SU-DHL-6 (cell line): ENCODE measurements at regions not wholly inside any gene's neighbourhood (a gene's known extent, or its start where the extent isn't known, plus 50 kb on each side); places are given as distances from the start of the nearest gene placed in this dataset.

ENCODE experiments used
- H2AFZ ChIP-seq: fragments of 200-600 bp; sonication (generic); 2 replicates; pipeline ENCODE4 v1.6.1; 2014; ENCODE audit warnings: low read depth, mild to moderate bottlenecking, moderate library complexity, mixed read lengths, antibody characterized with exemption, low read length; ENCODE audit not compliant: severe bottlenecking
- H3F3A ChIP-seq: fragments of 200-600 bp; shearing (Covaris generic); 2 replicates; pipeline ENCODE4 v1.6.0; 2016; ENCODE audit warnings: antibody characterized with exemption, mild to moderate bottlenecking; ENCODE audit not compliant: insufficient read depth
- H3K27ac ChIP-seq: fragments of 200-600 bp; sonication (generic); 2 replicates; pipeline ENCODE4 v1.5.1; 2016; ENCODE audit warnings: low read depth, mild to moderate bottlenecking, low read length, moderate library complexity, mixed read lengths
- H3K27me3 ChIP-seq: fragments of 200-600 bp; sonication (generic), shearing (Covaris generic); 2 replicates; pipeline ENCODE4 v1.6.0; 2014; ENCODE audit warnings: mild to moderate bottlenecking, low read length
- H3K36me3 ChIP-seq: fragments of 200-600 bp; sonication (generic); 2 replicates; pipeline ENCODE4 v1.6.1; 2014; ENCODE audit warnings: mild to moderate bottlenecking, low read length, mixed read lengths
- H3K4me2 ChIP-seq: fragments of 300-600, 200-600 bp; shearing (Covaris generic), sonication (generic); 2 replicates; pipeline ENCODE4 v1.6.0; 2014; ENCODE audit warnings: low read length, low read depth, mild to moderate bottlenecking; ENCODE audit not compliant: poor library complexity, severe bottlenecking
- H3K4me3 ChIP-seq: fragments of 200-600 bp; sonication (generic); 2 replicates; pipeline ENCODE4 v1.5.1; 2014; ENCODE audit warnings: antibody characterized with exemption, low read length, mild to moderate bottlenecking, mixed read lengths; ENCODE audit not compliant: insufficient read depth, poor library complexity, severe bottlenecking
- H3K79me2 ChIP-seq: fragments of 200-600 bp; sonication (generic); 2 replicates; pipeline ENCODE4 v1.6.1; 2014; ENCODE audit warnings: mild to moderate bottlenecking, low read length, moderate library complexity; ENCODE audit not compliant: insufficient read depth
- H3K9ac ChIP-seq: fragments of 200-600 bp; sonication (generic); 2 replicates; pipeline ENCODE4 v1.7.0; 2014; ENCODE audit warnings: mild to moderate bottlenecking, low read length
- H3K9me2 ChIP-seq: fragments of 200-600 bp; sonication (generic); replicated peaks from 2 replicates; pipeline ENCODE4 v1.6.1; 2014; ENCODE audit warnings: low read length; ENCODE audit not compliant: insufficient read depth
- H3K9me3 ChIP-seq: fragments of 200-600 bp; sonication (generic); 2 replicates; pipeline ENCODE4 v1.6.1; 2014; ENCODE audit warnings: low read length, mixed read lengths; ENCODE audit not compliant: insufficient read depth
- H4K20me1 ChIP-seq: fragments of 200-600 bp; sonication (generic); 2 replicates; pipeline ENCODE4 v1.6.1; 2014; ENCODE audit warnings: low read depth, mild to moderate bottlenecking, antibody characterized with exemption, low read length, moderate library complexity, mixed read lengths
- EZH2phosphoT487 ChIP-seq: fragments of 200-600 bp; sonication (generic), shearing (Covaris generic); conservative IDR thresholded peaks from 2 replicates; pipeline ENCODE4 v1.6.1; 2018; ENCODE audit warnings: mild to moderate bottlenecking, antibody characterized with exemption, low read length, moderate library complexity, mixed read lengths
- TF ChIP-seq, protein P1 (sequence below): fragments of 200-600 bp; sonication (generic); IDR thresholded peaks from one replicate; pipeline ENCODE4 v1.5.1; 2017; ENCODE audit warnings: antibody characterized with exemption, mild to moderate bottlenecking, low read length, moderate library complexity; ENCODE audit not compliant: insufficient read depth, poor library complexity, severe bottlenecking

DNA sequence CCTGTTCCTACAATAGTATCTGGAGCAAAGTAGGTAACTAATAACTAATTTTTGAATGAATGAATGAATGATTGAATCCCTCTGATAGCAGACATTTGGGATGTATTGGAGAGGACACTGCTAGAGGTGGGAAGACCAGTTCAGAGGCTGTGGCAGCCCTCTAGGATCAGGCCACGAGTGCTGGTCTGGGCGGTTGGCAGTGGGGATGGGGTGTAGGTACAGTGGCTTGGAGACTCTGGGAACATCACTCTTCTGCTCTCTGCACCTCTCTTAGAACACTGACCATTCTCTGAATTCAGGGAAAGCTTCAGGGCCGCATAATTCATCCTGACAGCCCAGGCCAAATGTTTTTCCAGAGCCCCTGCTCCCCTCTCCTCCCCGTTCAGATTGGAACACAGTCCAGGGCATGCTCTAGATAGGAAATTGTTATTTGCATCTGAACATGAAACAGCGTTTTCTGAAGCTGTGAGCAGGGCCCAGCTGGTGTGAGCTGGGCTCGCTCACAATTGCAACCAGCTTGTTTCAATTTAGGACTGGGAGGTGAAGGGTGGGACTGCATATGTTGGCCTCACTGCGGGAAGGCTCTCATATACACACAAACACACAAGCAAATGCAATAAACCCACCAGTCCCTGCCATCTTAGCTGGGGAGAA, 253.1 kb upstream of the USP24 start:
- Histone ChIP-seq H3K36me3 (no peaks in the 10 kb centered on the region), H3F3A (no peaks in the 10 kb centered on the region), H2AFZ (no peak overlapping the region), H3K27ac (no peak overlapping the region), H3K9me2 (no peaks in the 10 kb centered on the region; the same call in 1 of the 2 replicates), H3K27me3 (no peaks in the 10 kb centered on the region; the same call in 1 of the 2 replicates), H3K4me2 (no peak overlapping the region), H3K4me3 (no peak overlapping the region), H3K79me2 (no peaks in the 10 kb centered on the region), H3K9ac (no peak overlapping the region), H3K9me3 (no peaks in the 10 kb centered on the region), H4K20me1 (no peaks in the 10 kb centered on the region)
- no peak for TF ChIP-seq EZH2phosphoT487

DNA sequence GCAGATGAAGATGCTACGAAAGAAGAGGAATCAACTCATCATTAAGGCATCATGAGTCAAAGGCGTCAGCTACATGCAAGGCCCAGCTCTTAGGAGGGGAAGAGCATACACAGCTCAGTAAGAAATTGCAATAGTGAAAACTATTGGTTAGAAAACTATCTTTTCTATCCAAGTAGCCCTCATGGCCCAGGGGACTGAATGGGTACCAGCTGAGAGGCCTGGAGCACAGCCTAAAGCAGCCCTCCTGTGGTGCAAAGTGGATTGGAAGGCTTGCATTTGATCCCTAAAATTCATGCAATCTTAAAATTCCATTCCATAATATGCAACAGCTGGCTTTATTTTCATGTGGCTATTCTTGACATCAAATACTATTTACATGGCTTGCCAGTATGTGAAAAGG, 251.8 kb upstream of the USP24 start:
- Histone ChIP-seq H2AFZ (no peak overlapping the region), H3K9ac (no peak overlapping the region), H3K4me3 (no peak overlapping the region), H3K79me2 (no peaks in the 10 kb centered on the region), H3K27me3 (no peaks in the 10 kb centered on the region; the same call in 1 of the 2 replicates), H3F3A (no peaks in the 10 kb centered on the region), H3K4me2 (no peak overlapping the region), H3K36me3 (no peaks in the 10 kb centered on the region), H3K27ac (no peak overlapping the region), H3K9me2 (no peaks in the 10 kb centered on the region; the same call in 1 of the 2 replicates), H3K9me3 (no peaks in the 10 kb centered on the region), H4K20me1 (no peaks in the 10 kb centered on the region)
- TF ChIP-seq EZH2phosphoT487: no peak

DNA sequence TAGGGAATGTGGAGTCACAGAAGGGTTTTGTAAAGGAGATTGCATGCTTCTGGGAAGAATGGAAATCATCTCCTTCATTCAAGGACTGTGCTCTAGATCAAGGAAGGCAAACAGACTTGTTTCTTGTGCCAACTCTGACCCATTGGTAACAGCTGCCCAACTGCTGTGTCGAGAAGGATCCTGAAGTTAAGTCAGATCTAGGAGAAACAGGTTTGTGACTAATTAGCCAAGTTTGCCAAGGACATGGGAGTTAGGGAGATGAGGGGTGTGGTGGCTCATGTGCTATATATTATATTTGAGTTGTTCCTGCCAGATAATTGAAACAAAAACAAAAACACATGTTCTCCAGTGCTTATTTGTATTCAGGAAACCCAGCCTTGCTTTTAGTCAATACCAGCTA, 251.2 kb upstream of the USP24 start:
- Histone ChIP-seq H3K9ac (no peak overlapping the region), H3K36me3 (no peaks in the 10 kb centered on the region), H3K9me3 (no peaks in the 10 kb centered on the region), H4K20me1 (no peaks in the 10 kb centered on the region), H3K4me2 (no peak overlapping the region), H3K27me3 (no peaks in the 10 kb centered on the region; the same call in 1 of the 2 replicates), H3F3A (no peaks in the 10 kb centered on the region), H3K4me3 (no peak overlapping the region), H3K27ac (no peak overlapping the region), H2AFZ (no peak overlapping the region), H3K9me2 (no peaks in the 10 kb centered on the region), H3K79me2 (no peaks in the 10 kb centered on the region)
- TF ChIP-seq, protein P1, sequence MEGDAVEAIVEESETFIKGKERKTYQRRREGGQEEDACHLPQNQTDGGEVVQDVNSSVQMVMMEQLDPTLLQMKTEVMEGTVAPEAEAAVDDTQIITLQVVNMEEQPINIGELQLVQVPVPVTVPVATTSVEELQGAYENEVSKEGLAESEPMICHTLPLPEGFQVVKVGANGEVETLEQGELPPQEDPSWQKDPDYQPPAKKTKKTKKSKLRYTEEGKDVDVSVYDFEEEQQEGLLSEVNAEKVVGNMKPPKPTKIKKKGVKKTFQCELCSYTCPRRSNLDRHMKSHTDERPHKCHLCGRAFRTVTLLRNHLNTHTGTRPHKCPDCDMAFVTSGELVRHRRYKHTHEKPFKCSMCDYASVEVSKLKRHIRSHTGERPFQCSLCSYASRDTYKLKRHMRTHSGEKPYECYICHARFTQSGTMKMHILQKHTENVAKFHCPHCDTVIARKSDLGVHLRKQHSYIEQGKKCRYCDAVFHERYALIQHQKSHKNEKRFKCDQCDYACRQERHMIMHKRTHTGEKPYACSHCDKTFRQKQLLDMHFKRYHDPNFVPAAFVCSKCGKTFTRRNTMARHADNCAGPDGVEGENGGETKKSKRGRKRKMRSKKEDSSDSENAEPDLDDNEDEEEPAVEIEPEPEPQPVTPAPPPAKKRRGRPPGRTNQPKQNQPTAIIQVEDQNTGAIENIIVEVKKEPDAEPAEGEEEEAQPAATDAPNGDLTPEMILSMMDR: no peak
- TF ChIP-seq EZH2phosphoT487: no peak

DNA sequence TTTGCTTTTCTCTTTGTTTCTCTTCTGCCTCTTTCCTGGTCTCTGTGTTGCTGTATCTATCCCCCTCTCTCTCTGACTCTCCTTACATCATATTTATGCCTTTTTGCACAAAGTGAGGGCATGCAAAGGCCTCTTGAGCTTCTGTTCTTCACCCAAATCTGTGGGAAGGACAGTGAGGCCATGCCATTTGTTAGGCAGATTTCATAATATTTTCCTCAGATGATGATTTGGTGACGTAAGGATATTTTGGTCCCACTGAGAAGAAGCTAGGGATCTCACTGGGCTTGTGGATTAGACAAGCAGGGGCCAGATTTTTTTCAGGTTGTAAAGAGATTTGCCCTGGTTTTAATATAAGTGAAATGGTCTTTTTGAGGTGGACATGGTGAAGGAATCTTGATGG, 249.4 kb upstream of the USP24 start:
- Histone ChIP-seq H4K20me1 (no peaks in the 10 kb centered on the region), H3K27me3 (no peaks in the 10 kb centered on the region), H3K79me2 (no peaks in the 10 kb centered on the region), H3K4me2 (no peak overlapping the region), H3K36me3 (no peaks in the 10 kb centered on the region), H3K9me3 (no peaks in the 10 kb centered on the region), H3K9me2 (no peaks in the 10 kb centered on the region), H2AFZ (no peak overlapping the region), H3K9ac (no peak overlapping the region), H3K27ac (no peak overlapping the region), H3F3A (no peaks in the 10 kb centered on the region), H3K4me3 (no peak overlapping the region)
- no peak for TF ChIP-seq EZH2phosphoT487
- TF ChIP-seq, protein P1: no peak
